ENCODE measurements at regions not wholly inside any gene's neighbourhood (a gene's known extent, or its start where the extent isn't known, plus 50 kb on each side); places are given as distances from the start of the nearest gene placed in this dataset.

GRCh38 chr3:59185591-59186369 lies 136.0 kb upstream of the CFAP20DC start:
- TF ChIP-seq, protein P1, sequence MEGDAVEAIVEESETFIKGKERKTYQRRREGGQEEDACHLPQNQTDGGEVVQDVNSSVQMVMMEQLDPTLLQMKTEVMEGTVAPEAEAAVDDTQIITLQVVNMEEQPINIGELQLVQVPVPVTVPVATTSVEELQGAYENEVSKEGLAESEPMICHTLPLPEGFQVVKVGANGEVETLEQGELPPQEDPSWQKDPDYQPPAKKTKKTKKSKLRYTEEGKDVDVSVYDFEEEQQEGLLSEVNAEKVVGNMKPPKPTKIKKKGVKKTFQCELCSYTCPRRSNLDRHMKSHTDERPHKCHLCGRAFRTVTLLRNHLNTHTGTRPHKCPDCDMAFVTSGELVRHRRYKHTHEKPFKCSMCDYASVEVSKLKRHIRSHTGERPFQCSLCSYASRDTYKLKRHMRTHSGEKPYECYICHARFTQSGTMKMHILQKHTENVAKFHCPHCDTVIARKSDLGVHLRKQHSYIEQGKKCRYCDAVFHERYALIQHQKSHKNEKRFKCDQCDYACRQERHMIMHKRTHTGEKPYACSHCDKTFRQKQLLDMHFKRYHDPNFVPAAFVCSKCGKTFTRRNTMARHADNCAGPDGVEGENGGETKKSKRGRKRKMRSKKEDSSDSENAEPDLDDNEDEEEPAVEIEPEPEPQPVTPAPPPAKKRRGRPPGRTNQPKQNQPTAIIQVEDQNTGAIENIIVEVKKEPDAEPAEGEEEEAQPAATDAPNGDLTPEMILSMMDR (IDR thresholded peaks at IDR 0.05), result no peak
- TF ChIP-seq POLR2A (IDR thresholded peaks at IDR 0.05) (no peak), POLR2AphosphoS5 (IDR thresholded peaks at IDR 0.05) (no peak)
